SU-DHL-6 (cell line): ENCODE measurements at regions not wholly inside any gene's neighbourhood (a gene's known extent, or its start where the extent isn't known, plus 50 kb on each side); places are given as distances from the start of the nearest gene placed in this dataset.

ENCODE experiments used
- H2AFZ ChIP-seq: fragments of 200-600 bp; sonication (generic); 2 replicates; pipeline ENCODE4 v1.6.1; 2014; ENCODE audit warnings: low read depth, mild to moderate bottlenecking, moderate library complexity, mixed read lengths, antibody characterized with exemption, low read length; ENCODE audit not compliant: severe bottlenecking
- H3F3A ChIP-seq: fragments of 200-600 bp; shearing (Covaris generic); 2 replicates; pipeline ENCODE4 v1.6.0; 2016; ENCODE audit warnings: antibody characterized with exemption, mild to moderate bottlenecking; ENCODE audit not compliant: insufficient read depth
- H3K27ac ChIP-seq: fragments of 200-600 bp; sonication (generic); 2 replicates; pipeline ENCODE4 v1.5.1; 2016; ENCODE audit warnings: low read depth, mild to moderate bottlenecking, low read length, moderate library complexity, mixed read lengths
- H3K27me3 ChIP-seq: fragments of 200-600 bp; sonication (generic), shearing (Covaris generic); 2 replicates; pipeline ENCODE4 v1.6.0; 2014; ENCODE audit warnings: mild to moderate bottlenecking, low read length
- H3K36me3 ChIP-seq: fragments of 200-600 bp; sonication (generic); 2 replicates; pipeline ENCODE4 v1.6.1; 2014; ENCODE audit warnings: mild to moderate bottlenecking, low read length, mixed read lengths
- H3K4me2 ChIP-seq: fragments of 300-600, 200-600 bp; shearing (Covaris generic), sonication (generic); 2 replicates; pipeline ENCODE4 v1.6.0; 2014; ENCODE audit warnings: low read length, low read depth, mild to moderate bottlenecking; ENCODE audit not compliant: poor library complexity, severe bottlenecking
- H3K4me3 ChIP-seq: fragments of 200-600 bp; sonication (generic); 2 replicates; pipeline ENCODE4 v1.5.1; 2014; ENCODE audit warnings: antibody characterized with exemption, low read length, mild to moderate bottlenecking, mixed read lengths; ENCODE audit not compliant: insufficient read depth, poor library complexity, severe bottlenecking
- H3K79me2 ChIP-seq: fragments of 200-600 bp; sonication (generic); 2 replicates; pipeline ENCODE4 v1.6.1; 2014; ENCODE audit warnings: mild to moderate bottlenecking, low read length, moderate library complexity; ENCODE audit not compliant: insufficient read depth
- H3K9ac ChIP-seq: fragments of 200-600 bp; sonication (generic); 2 replicates; pipeline ENCODE4 v1.7.0; 2014; ENCODE audit warnings: mild to moderate bottlenecking, low read length
- H3K9me2 ChIP-seq: fragments of 200-600 bp; sonication (generic); replicated peaks from 2 replicates; pipeline ENCODE4 v1.6.1; 2014; ENCODE audit warnings: low read length; ENCODE audit not compliant: insufficient read depth
- H3K9me3 ChIP-seq: fragments of 200-600 bp; sonication (generic); 2 replicates; pipeline ENCODE4 v1.6.1; 2014; ENCODE audit warnings: low read length, mixed read lengths; ENCODE audit not compliant: insufficient read depth
- H4K20me1 ChIP-seq: fragments of 200-600 bp; sonication (generic); 2 replicates; pipeline ENCODE4 v1.6.1; 2014; ENCODE audit warnings: low read depth, mild to moderate bottlenecking, antibody characterized with exemption, low read length, moderate library complexity, mixed read lengths
- CTCF ChIP-seq: fragments of 200-600 bp; sonication (generic); IDR thresholded peaks from one replicate; pipeline ENCODE4 v1.5.1; 2017; ENCODE audit warnings: antibody characterized with exemption, mild to moderate bottlenecking, low read length, moderate library complexity; ENCODE audit not compliant: insufficient read depth, poor library complexity, severe bottlenecking
- EZH2phosphoT487 ChIP-seq: fragments of 200-600 bp; sonication (generic), shearing (Covaris generic); conservative IDR thresholded peaks from 2 replicates; pipeline ENCODE4 v1.6.1; 2018; ENCODE audit warnings: mild to moderate bottlenecking, antibody characterized with exemption, low read length, moderate library complexity, mixed read lengths

- no peaks in the 10 kb centered on the region for H3F3A ChIP-seq
- H3K4me3 ChIP-seq: no peak overlapping the region
- no peaks in the 10 kb centered on the region for H3K9me2 ChIP-seq
- H3K9me3 ChIP-seq: no peaks in the 10 kb centered on the region
- no peak overlapping the region for H3K4me2 ChIP-seq
- no peak overlapping the region for H3K27ac ChIP-seq
- H3K79me2 ChIP-seq: no peaks in the 10 kb centered on the region
- no peak overlapping the region for H2AFZ ChIP-seq
- H3K36me3 ChIP-seq: no peaks in the 10 kb centered on the region
- no peaks in the 10 kb centered on the region for H3K27me3 ChIP-seq
- H4K20me1 ChIP-seq: no peaks in the 10 kb centered on the region
- TF ChIP-seq EZH2phosphoT487 (no peak), CTCF (no peak)
- H3K9ac ChIP-seq: no peak overlapping the region
Observed at GRCh38 chr10:45220931-45221330, 94.5 kb downstream of the OR13A1 start.

- H2AFZ ChIP-seq: no peak overlapping the region
- H3K27me3 ChIP-seq: no peaks in the 10 kb centered on the region
Observed at GRCh38 chr10:45224219-45224841, 91.1 kb downstream of the OR13A1 start.

GRCh38 chr10:45227042-45227441 lies 88.4 kb downstream of the OR13A1 start:
- Histone ChIP-seq H3F3A (no peaks in the 10 kb centered on the region), H2AFZ (no peak overlapping the region), H3K9me3 (peaks cover 14% of the 10 kb centered on the region; the same call in 1 of the 2 replicates), H3K27me3 (no peaks in the 10 kb centered on the region), H4K20me1 (no peaks in the 10 kb centered on the region), H3K4me3 (no peak overlapping the region), H3K4me2 (no peak overlapping the region), H3K27ac (no peak overlapping the region), H3K9me2 (no peaks in the 10 kb centered on the region), H3K9ac (no peak overlapping the region), H3K79me2 (no peaks in the 10 kb centered on the region), H3K36me3 (no peaks in the 10 kb centered on the region)
- no peak for TF ChIP-seq EZH2phosphoT487
- no peak for TF ChIP-seq CTCF

More at GRCh38 chr10:45224219-45224841, 91.1 kb downstream of the OR13A1 start:
- Histone ChIP-seq H3K4me3 (no peak overlapping the region), H3K79me2 (no peaks in the 10 kb centered on the region), H4K20me1 (no peaks in the 10 kb centered on the region), H3K9me3 (peaks cover 1% of the 10 kb centered on the region; the same call in 1 of the 2 replicates), H3K27ac (no peak overlapping the region), H3K36me3 (no peaks in the 10 kb centered on the region), H3K4me2 (no peak overlapping the region), H3K9me2 (no peaks in the 10 kb centered on the region), H3F3A (no peaks in the 10 kb centered on the region), H3K9ac (no peak overlapping the region)
- TF ChIP-seq CTCF: no peak
